ENCODE measurements at regions not wholly inside any gene's neighbourhood (a gene's known extent, or its start where the extent isn't known, plus 50 kb on each side); places are given as distances from the start of the nearest gene placed in this dataset.

- peak overlapping the region; percentile 52 for H2AFZ ChIP-seq (ENCODE audit: low read length)
- peaks cover 20% of the 10 kb centered on the region for H3K4me1 ChIP-seq (ENCODE audit: insufficient read depth, low read length)
- H3K27ac ChIP-seq (ENCODE audit: low read depth, low read length) = peak overlapping the region; percentile 29
- no peaks in the 10 kb centered on the region for H3K9me3 ChIP-seq (ENCODE audit: low read depth, low read length)
- peak; percentile 55 for DNase-seq (ENCODE audit: insufficient read length, low spot score, missing footprints)
- no peaks in the 10 kb centered on the region for H3K79me2 ChIP-seq (ENCODE audit: insufficient read depth, low read length)
- H3K4me3 ChIP-seq (ENCODE audit: insufficient read depth, low read length) = no peak overlapping the region
- no peaks in the 10 kb centered on the region for H3K36me3 ChIP-seq (ENCODE audit: insufficient read depth, low read length)
- H3K27me3 ChIP-seq (ENCODE audit: insufficient read depth, low read length) = no peaks in the 10 kb centered on the region
- H4K20me1 ChIP-seq (ENCODE audit: insufficient read depth, low read length) = no peaks in the 10 kb centered on the region
- H3K4me2 ChIP-seq (ENCODE audit: insufficient read depth, low read length) = peak overlapping the region; percentile 23
- TF ChIP-seq CTCF (IDR thresholded peaks at IDR 0.05; ENCODE audit: extremely low read depth, low read depth, low read length) = no peak
Observed at GRCh38 chr6:133632206-133632605, 256.7 kb upstream of the TCF21 start.

GRCh38 chr6:133632906-133633305 is 256.0 kb upstream of the TCF21 start:
- no peak overlapping the region for H3K4me3 ChIP-seq (ENCODE audit: insufficient read depth, low read length)
- no peak overlapping the region for H3K4me2 ChIP-seq (ENCODE audit: insufficient read depth, low read length)
- H4K20me1 ChIP-seq (ENCODE audit: insufficient read depth, low read length) = no peaks in the 10 kb centered on the region
- no peak for TF ChIP-seq CTCF (IDR thresholded peaks at IDR 0.05; ENCODE audit: extremely low read depth, low read depth, low read length)
- no peaks in the 10 kb centered on the region for H3K36me3 ChIP-seq (ENCODE audit: insufficient read depth, low read length)
- H3K9me3 ChIP-seq (ENCODE audit: low read depth, low read length) = no peaks in the 10 kb centered on the region
- H2AFZ ChIP-seq (ENCODE audit: low read length) = no peak overlapping the region
- H3K27ac ChIP-seq (ENCODE audit: low read depth, low read length) = no peak overlapping the region
- no peaks in the 10 kb centered on the region for H3K27me3 ChIP-seq (ENCODE audit: insufficient read depth, low read length)
- peaks cover 20% of the 10 kb centered on the region for H3K4me1 ChIP-seq (ENCODE audit: insufficient read depth, low read length)
- DNase-seq (ENCODE audit: insufficient read length, low spot score, missing footprints) = no peak
- no peaks in the 10 kb centered on the region for H3K79me2 ChIP-seq (ENCODE audit: insufficient read depth, low read length)

- no peak for TF ChIP-seq CTCF (IDR thresholded peaks at IDR 0.05; ENCODE audit: extremely low read depth, low read depth, low read length)
- no peak for DNase-seq (ENCODE audit: insufficient read length, low spot score, missing footprints)
- no peak overlapping the region for H3K4me2 ChIP-seq (ENCODE audit: insufficient read depth, low read length)
Observed at GRCh38 chr6:133634474-133634873, 254.4 kb upstream of the TCF21 start.

GRCh38 chr6:133635447-133635846 is 253.5 kb upstream of the TCF21 start:
- Histone ChIP-seq H3K27me3 (ENCODE audit: insufficient read depth, low read length) (no peaks in the 10 kb centered on the region), H2AFZ (ENCODE audit: low read length) (no peak overlapping the region), H4K20me1 (ENCODE audit: insufficient read depth, low read length) (no peaks in the 10 kb centered on the region), H3K36me3 (ENCODE audit: insufficient read depth, low read length) (no peaks in the 10 kb centered on the region), H3K27ac (ENCODE audit: low read depth, low read length) (no peak overlapping the region), H3K79me2 (ENCODE audit: insufficient read depth, low read length) (no peaks in the 10 kb centered on the region), H3K4me1 (ENCODE audit: insufficient read depth, low read length) (peaks cover 20% of the 10 kb centered on the region), H3K4me3 (ENCODE audit: insufficient read depth, low read length) (no peak overlapping the region), H3K9me3 (ENCODE audit: low read depth, low read length) (no peaks in the 10 kb centered on the region), H3K4me2 (ENCODE audit: insufficient read depth, low read length) (no peak overlapping the region)
- DNase-seq (ENCODE audit: insufficient read length, low spot score, missing footprints) = no peak
- TF ChIP-seq CTCF (IDR thresholded peaks at IDR 0.05; ENCODE audit: extremely low read depth, low read depth, low read length) = no peak

More at GRCh38 chr6:133634474-133634873, 254.4 kb upstream of the TCF21 start:
- H3K27ac ChIP-seq (ENCODE audit: low read depth, low read length) = no peak overlapping the region
- H3K36me3 ChIP-seq (ENCODE audit: insufficient read depth, low read length) = no peaks in the 10 kb centered on the region
- no peak overlapping the region for H2AFZ ChIP-seq (ENCODE audit: low read length)
- H4K20me1 ChIP-seq (ENCODE audit: insufficient read depth, low read length) = no peaks in the 10 kb centered on the region
- H3K27me3 ChIP-seq (ENCODE audit: insufficient read depth, low read length) = no peaks in the 10 kb centered on the region
- peaks cover 20% of the 10 kb centered on the region for H3K4me1 ChIP-seq (ENCODE audit: insufficient read depth, low read length)
- H3K79me2 ChIP-seq (ENCODE audit: insufficient read depth, low read length) = no peaks in the 10 kb centered on the region
- H3K4me3 ChIP-seq (ENCODE audit: insufficient read depth, low read length) = no peak overlapping the region
- no peaks in the 10 kb centered on the region for H3K9me3 ChIP-seq (ENCODE audit: low read depth, low read length)
